ENCODE measurements at regions not wholly inside any gene's neighbourhood (a gene's known extent, or its start where the extent isn't known, plus 50 kb on each side); places are given as distances from the start of the nearest gene placed in this dataset.

DNA sequence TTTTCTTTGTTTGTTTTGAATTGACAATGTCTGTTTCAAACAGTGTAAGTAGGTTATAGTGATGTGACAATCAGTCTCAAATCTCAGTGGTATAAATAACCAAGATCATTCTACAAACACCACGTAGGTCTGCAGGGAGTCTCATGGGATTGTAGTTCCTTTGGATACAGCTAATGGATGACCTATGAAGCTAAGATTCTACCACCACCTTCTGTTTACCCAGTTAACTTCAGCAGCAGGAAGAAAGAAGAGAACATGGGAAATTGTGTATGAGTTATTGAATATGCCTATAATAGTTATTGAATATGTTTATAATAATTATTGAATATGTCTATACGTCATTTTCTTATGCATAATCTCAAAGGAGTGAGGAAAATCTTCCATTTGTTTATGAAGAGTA lies 63.9 kb upstream of the SLITRK5 start:
- Mint-ChIP-seq H3K27me3 (ENCODE audit: low read depth in 2 of 2) (no peaks in the 10 kb centered on the region), H3K36me3 (no peaks in the 10 kb centered on the region), H3K9me3 (peaks cover 9 to 14% of the 10 kb centered on the region in 2 donors), H3K4me1 (no peaks in the 10 kb centered on the region), H3K4me3 (no peak overlapping the region), H3K27ac (no peak overlapping the region)
- no peaks in the 10 kb centered on the region for H3K9me3 ChIP-seq (ENCODE audit: control insufficient read depth, insufficient read depth, low read length)
- TF ChIP-seq, protein P1, sequence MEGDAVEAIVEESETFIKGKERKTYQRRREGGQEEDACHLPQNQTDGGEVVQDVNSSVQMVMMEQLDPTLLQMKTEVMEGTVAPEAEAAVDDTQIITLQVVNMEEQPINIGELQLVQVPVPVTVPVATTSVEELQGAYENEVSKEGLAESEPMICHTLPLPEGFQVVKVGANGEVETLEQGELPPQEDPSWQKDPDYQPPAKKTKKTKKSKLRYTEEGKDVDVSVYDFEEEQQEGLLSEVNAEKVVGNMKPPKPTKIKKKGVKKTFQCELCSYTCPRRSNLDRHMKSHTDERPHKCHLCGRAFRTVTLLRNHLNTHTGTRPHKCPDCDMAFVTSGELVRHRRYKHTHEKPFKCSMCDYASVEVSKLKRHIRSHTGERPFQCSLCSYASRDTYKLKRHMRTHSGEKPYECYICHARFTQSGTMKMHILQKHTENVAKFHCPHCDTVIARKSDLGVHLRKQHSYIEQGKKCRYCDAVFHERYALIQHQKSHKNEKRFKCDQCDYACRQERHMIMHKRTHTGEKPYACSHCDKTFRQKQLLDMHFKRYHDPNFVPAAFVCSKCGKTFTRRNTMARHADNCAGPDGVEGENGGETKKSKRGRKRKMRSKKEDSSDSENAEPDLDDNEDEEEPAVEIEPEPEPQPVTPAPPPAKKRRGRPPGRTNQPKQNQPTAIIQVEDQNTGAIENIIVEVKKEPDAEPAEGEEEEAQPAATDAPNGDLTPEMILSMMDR (IDR thresholded peaks at IDR 0.05) = no peak
- H3K27ac ChIP-seq (ENCODE audit: low read length) = no peak overlapping the region
- H3K4me3 ChIP-seq (ENCODE audit: low read length) = no peak overlapping the region
- H3K36me3 ChIP-seq (ENCODE audit: control insufficient read depth, insufficient read depth, low read length) = no peaks in the 10 kb centered on the region
- WGBS (ENCODE audit: insufficient coverage) = no CpG with 5 or more reads among the region's 2 CpGs
- H3K4me1 ChIP-seq (ENCODE audit: control insufficient read depth, insufficient read depth, low read length) = no peaks in the 10 kb centered on the region
- no peak for ATAC-seq
- no peaks in the 10 kb centered on the region for H3K27me3 ChIP-seq (ENCODE audit: control insufficient read depth, insufficient read depth, low read length)
- no peak for DNase-seq
- intact Hi-C loops (cut with micrococcal nuclease) = no loop called here

DNA sequence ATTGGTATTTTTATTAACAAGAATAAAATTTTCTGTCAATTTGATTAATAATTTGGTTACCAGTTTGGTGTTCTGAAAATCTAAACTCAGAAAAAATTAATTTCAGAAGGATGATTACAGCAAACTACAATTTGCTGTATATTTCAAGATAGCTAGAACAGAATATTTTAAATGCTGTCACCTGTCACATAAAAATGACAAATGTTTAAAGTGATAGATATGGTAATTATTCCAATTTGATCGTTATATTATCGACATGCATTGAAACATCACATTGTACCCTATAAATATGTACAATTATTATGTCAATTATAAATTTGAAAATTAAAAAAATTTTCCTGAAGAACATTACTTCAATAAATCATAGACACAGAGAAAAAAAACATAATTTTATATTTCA lies 56.9 kb upstream of the SLITRK5 start:
- no peak for DNase-seq
- H3K9me3 ChIP-seq (ENCODE audit: control insufficient read depth, insufficient read depth, low read length) = no peaks in the 10 kb centered on the region
- H3K27me3 Mint-ChIP-seq (ENCODE audit: low read depth in 2 of 2) = no peaks in the 10 kb centered on the region
- WGBS (ENCODE audit: insufficient coverage) = no CpG with 5 or more reads among the region's 2 CpGs
- TF ChIP-seq, protein P1 (IDR thresholded peaks at IDR 0.05) = no peak
- peaks cover 0 to 8% of the 10 kb centered on the region in 2 donors for H3K9me3 Mint-ChIP-seq
- H3K27me3 ChIP-seq (ENCODE audit: control insufficient read depth, insufficient read depth, low read length) = no peaks in the 10 kb centered on the region
- H3K4me1 Mint-ChIP-seq = no peaks in the 10 kb centered on the region
- intact Hi-C loops (cut with micrococcal nuclease) = no loop called here
- no peak overlapping the region for H3K4me3 Mint-ChIP-seq
- no peaks in the 10 kb centered on the region for H3K36me3 ChIP-seq (ENCODE audit: control insufficient read depth, insufficient read depth, low read length)
- H3K4me3 ChIP-seq (ENCODE audit: low read length) = no peak overlapping the region
- no peak for ATAC-seq
- no peaks in the 10 kb centered on the region for H3K4me1 ChIP-seq (ENCODE audit: control insufficient read depth, insufficient read depth, low read length)
- no peak overlapping the region for H3K27ac ChIP-seq (ENCODE audit: low read length)
- no peak overlapping the region for H3K27ac Mint-ChIP-seq
- no peaks in the 10 kb centered on the region for H3K36me3 Mint-ChIP-seq
